HG03196 (cell line): ENCODE measurements at regions not wholly inside any gene's neighbourhood (a gene's known extent, or its start where the extent isn't known, plus 50 kb on each side); places are given as distances from the start of the nearest gene placed in this dataset.

ENCODE experiments used
- ATAC-seq: cut with Tn5 transposase; IDR thresholded peaks from one replicate; pipeline ENCODE4 v1.9.1; 2021; ENCODE audit not compliant: unreplicated experiment

DNA sequence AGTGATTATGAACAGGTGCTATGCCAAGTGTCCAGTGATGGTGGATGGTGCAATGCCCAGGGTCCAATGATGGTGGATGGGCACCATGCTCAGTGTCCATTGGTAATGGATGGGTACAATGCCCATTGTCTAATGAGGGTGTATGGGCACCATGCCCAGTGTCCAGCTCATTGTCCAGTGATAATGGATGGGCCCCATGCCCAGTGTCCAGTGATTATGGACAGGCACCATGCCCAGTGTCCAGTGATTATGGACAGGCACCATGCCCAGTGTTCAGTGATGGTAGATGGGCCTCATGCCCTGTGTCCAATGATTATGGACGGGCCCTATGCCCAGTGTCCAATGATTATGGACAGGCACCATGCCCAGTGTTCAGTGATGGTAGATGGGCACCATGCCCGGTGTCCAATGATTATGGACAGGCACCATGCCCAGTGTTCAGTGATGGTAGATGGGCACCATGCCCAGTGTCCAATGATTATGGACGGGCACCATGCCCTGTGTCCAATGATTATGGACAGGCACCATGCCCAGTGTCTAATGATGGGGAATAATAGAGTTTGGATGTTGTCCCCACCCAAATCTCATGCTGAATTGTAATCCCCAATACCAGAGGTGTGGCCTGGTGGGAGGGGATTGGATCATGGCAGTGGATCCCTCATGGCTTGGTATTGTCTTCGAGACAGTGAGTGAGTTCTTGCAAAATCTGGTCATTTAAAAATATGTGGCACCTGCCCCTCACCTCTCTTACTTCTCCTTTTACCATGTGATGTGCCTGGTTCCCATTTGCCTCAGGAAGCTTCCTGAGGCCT is 87.8 kb downstream of the ANKRD10 start:
- no peak for ATAC-seq
